Activated T-cell treated with anti-CD3 and anti-CD28 coated beads, Interleukin-2, amount 50 U/mL, for 4 hours (primary cell): ENCODE measurements at regions not wholly inside any gene's neighbourhood (a gene's known extent, or its start where the extent isn't known, plus 50 kb on each side); places are given as distances from the start of the nearest gene placed in this dataset.

Experiments used
- ATAC-seq, 2 donors: fragments of 200-7000 bp; cut with Tn5 transposase; one replicate each; pipeline ENCODE4 v1.10.0; 2021
- DNase-seq: peaks from one replicate; pipeline ENCODE4 v3.0.0-alpha.2; 2020
- H3K27me3 Mint-ChIP-seq: one replicate; pipeline ENCODE4 v1.8.0; 2021; ENCODE audit warnings: low read depth, mixed read lengths
- H3K36me3 Mint-ChIP-seq: one replicate; pipeline ENCODE4 v1.8.0; 2022; ENCODE audit warnings: mixed read lengths; ENCODE audit not compliant: insufficient read depth
- H3K4me1 Mint-ChIP-seq: one replicate; pipeline ENCODE4 v1.8.0; 2021; ENCODE audit warnings: low read depth, mixed read lengths
- H3K4me3 Mint-ChIP-seq: one replicate; pipeline ENCODE4 v1.8.0; 2021; ENCODE audit warnings: mild to moderate bottlenecking, moderate library complexity, mixed read lengths
- H3K9me3 Mint-ChIP-seq: one replicate; pipeline ENCODE4 v1.8.0; 2021; ENCODE audit warnings: mixed read lengths

GRCh38 chr12:34297126-34297789 is 275.0 kb downstream of the ALG10 start:
- Mint-ChIP-seq H3K4me1 (no peaks in the 10 kb centered on the region), H3K4me3 (no peak overlapping the region), H3K27me3 (no peaks in the 10 kb centered on the region), H3K9me3 (peaks cover 40% of the 10 kb centered on the region), H3K36me3 (no peaks in the 10 kb centered on the region)
- DNase-seq (no peak), ATAC-seq (no peak)

- no peak overlapping the region for H3K4me3 Mint-ChIP-seq
Measured at GRCh38 chr12:34297790-34298164, 275.5 kb downstream of the ALG10 start.

DNA sequence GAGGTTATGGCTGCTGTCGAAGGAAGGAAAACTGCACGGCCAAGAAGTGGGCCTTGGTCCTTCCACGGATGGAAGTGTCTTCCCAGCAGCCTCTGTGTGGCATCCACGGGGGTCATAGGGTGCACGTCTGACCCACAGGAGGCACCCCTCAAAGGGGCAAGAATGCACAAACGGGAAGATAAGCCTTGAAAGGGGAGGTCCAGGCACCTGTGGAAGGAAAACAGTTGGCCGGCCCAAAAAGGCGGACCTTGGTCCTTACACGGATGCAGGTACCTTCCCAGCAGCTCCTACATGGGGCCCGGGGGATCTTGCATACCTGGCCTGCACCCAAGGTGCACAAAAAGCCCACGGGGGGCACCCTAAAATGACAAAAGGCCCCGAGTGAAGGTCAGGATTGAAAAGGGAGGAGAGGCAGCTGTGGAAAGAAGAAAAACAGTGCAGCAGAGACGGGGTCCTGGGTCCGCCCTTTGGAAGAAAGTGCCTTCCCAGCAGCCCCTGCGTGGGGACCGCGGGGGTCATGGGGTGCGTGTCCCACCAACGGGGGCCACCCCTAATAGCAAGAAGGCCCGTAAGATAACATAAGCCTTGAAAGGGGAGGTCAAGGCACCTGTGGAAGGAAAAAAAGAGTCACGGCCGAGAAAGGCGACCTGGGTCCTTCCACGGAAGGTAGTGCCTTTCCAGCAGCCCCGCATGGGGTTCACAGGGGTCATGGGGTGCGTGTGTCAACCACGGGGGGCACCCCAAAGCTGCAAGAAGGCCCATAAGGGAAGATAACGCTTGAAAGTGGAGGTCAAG is 276.1 kb downstream of the ALG10 start:
- DNase-seq = no peak
- no peak for ATAC-seq
- no peaks in the 10 kb centered on the region for H3K4me1 Mint-ChIP-seq
- H3K9me3 Mint-ChIP-seq = peaks cover 41% of the 10 kb centered on the region
- H3K4me3 Mint-ChIP-seq = no peak overlapping the region
- H3K27me3 Mint-ChIP-seq = no peaks in the 10 kb centered on the region
- H3K36me3 Mint-ChIP-seq = no peaks in the 10 kb centered on the region

More at GRCh38 chr12:34297790-34298164, 275.5 kb downstream of the ALG10 start:
- Mint-ChIP-seq H3K4me1 (no peaks in the 10 kb centered on the region), H3K9me3 (peaks cover 43% of the 10 kb centered on the region), H3K36me3 (no peaks in the 10 kb centered on the region), H3K27me3 (no peaks in the 10 kb centered on the region)
- DNase-seq (no peak), ATAC-seq (no peak)

DNA sequence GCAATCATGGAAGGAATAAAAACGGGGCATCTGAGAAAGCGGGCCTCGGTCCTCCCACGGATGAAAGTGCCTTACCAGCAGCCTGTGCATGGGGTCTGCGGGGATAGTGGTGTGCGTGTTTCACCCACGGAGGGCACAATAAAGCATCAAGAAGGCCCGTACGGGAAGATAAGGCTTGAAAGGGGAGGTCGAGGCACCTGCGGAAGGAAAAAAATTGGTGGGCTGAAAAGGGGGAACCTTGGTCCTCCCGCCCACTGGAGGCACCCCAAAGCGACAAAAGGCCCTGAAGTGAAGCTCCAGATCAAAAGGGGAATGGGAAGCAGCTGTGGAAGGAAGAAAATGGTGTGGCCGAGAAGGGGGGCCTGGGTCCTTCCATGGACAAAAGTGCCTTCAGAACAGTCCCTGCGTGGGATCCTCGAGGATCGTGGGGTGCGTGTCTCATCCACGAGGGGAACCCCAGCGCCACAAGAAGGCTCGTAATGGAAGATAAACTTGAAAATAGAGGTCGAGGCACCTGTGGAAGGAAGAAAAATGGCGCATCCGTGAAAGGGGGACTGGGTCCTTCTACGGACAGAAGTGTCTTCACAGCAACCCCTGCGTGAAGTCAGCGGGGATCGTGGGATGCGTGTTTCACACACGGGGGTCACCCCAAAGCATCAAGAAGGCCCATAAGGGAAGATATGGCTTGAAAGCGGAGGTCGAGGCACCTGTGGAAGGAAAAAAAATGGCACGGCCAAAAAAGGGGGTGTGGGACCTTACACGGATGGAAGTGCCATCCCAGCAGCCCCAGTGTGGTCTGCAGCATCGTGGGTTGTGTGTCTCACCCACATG is 276.9 kb downstream of the ALG10 start:
- ATAC-seq = no peak
- H3K27me3 Mint-ChIP-seq = no peaks in the 10 kb centered on the region
- no peak overlapping the region for H3K4me3 Mint-ChIP-seq
- DNase-seq = no peak
- H3K36me3 Mint-ChIP-seq = no peaks in the 10 kb centered on the region
- no peaks in the 10 kb centered on the region for H3K4me1 Mint-ChIP-seq
- H3K9me3 Mint-ChIP-seq = peaks cover 46% of the 10 kb centered on the region

DNA sequence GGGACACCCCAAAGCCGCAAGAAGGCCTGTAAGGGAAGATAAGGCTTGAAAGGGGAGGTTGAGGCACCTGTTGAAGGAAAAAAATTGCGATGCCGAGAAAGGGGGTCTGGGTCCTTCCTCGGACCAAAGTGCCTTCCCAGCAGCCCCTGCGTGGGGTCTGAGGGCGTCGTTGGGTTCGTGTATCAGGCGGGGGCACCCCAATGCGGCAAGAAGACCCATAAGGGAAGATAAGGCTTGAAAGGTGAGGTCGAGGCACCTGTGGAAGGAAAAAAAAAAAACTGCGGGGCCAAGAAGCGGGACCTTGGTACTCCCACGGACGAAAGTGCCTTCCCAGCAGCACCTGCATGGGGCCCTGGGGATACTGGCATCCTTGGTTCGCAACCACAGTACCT is 277.5 kb downstream of the ALG10 start:
- no peak for ATAC-seq
- no peaks in the 10 kb centered on the region for H3K27me3 Mint-ChIP-seq
- DNase-seq = no peak
- H3K9me3 Mint-ChIP-seq = peaks cover 49% of the 10 kb centered on the region
- H3K4me3 Mint-ChIP-seq = no peak overlapping the region
- no peaks in the 10 kb centered on the region for H3K4me1 Mint-ChIP-seq
- no peaks in the 10 kb centered on the region for H3K36me3 Mint-ChIP-seq

DNA sequence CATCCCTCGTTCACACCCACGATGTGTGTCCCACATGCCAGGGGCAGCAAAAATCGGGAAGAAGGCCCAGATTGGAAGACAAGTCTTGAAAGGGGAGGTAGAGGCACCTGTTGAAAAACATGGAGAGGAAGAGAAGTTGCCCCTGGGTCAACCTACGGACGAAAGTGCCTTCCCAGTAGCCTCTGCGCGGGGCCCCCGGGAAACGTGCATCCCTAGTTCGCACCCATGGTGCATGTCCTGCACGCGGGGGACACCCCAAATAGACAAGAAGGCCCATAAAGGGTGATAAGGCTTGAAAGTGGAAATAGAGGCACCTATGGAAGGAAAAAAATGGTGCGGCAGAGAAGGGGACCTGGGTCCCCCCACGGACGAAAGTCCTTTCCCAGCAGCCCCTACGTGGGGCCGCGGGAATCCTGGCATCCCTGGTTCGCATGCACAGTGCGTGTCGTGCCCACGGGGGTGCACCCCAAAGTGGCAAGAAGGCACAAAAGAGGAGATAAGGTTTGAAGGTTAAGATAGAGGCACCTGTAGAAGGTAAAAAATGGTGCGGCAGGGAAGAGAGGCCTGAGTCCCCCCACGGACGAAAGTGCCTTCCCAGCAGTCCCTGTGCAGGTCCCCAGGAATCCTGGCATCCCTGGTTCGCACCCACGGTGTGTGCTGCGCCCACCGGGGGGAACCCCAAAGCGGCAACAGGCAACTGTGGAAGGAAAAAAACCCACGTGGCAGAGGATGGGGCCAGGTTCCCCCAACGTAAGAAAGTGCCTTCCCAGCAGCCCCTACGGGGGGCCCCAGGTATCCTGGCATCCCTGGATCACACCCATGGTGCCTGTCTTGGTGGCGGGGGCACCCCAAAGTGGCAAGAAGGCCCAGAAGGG is 278.3 kb downstream of the ALG10 start:
- no peak for ATAC-seq
- DNase-seq = no peak
- Mint-ChIP-seq H3K4me3 (no peak overlapping the region), H3K36me3 (no peaks in the 10 kb centered on the region), H3K9me3 (peaks cover 55% of the 10 kb centered on the region), H3K27me3 (no peaks in the 10 kb centered on the region), H3K4me1 (no peaks in the 10 kb centered on the region)

DNA sequence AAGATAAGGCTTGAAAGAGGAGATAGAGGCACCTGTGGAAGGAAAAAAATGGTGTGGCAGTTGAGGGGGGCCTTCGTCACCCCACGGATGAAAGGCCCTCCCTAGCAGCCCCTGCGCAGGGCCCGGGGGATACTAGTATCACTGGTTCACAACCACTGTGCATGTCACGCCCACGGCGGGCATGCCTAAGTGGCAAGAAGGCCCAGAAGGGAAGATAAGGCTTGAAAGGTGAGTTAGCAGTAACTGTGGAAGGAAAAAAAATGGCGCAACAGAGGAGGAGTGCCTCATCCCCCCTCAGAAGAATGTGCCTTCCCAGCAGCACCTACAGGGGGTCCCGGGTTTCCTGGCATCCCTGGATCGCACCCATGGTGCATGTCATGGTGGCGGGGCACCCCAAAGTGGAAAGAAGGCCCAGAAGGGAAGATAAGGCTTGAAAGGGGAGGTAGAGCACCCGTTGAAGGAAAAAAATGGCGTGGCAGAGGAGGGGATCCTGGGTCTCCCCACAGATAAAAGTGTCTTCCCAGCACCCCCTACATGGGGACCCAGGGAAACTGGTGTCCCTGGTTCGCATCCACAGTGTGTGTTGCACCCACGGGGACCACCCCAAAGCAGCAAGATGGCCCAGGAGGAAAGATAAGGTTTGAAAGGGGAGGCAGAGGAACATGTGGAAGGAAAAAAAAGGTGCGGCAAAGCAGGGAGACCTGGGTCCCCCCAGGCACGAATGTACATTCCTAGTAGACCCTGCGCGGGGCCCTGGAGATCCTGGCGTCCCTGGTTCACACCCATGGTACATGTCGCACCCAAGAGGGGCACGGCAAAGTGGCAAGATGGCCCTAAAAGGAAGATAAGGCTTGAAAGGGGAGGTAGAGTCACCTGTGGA is 279.2 kb downstream of the ALG10 start:
- Mint-ChIP-seq H3K36me3 (no peaks in the 10 kb centered on the region), H3K9me3 (peaks cover 60% of the 10 kb centered on the region), H3K4me1 (no peaks in the 10 kb centered on the region), H3K4me3 (no peak overlapping the region), H3K27me3 (no peaks in the 10 kb centered on the region)
- DNase-seq (no peak), ATAC-seq (no peak)

- H3K36me3 Mint-ChIP-seq = no peaks in the 10 kb centered on the region
Measured at GRCh38 chr12:34302131-34302885, 280.0 kb downstream of the ALG10 start.

GRCh38 chr12:34303091-34303870 is 281.0 kb downstream of the ALG10 start:
- Mint-ChIP-seq H3K4me3 (no peak overlapping the region), H3K36me3 (no peaks in the 10 kb centered on the region), H3K9me3 (peaks cover 67% of the 10 kb centered on the region), H3K27me3 (no peaks in the 10 kb centered on the region), H3K4me1 (no peaks in the 10 kb centered on the region)
- no peak for DNase-seq
- ATAC-seq = no peak

More at GRCh38 chr12:34302131-34302885, 280.0 kb downstream of the ALG10 start:
- Mint-ChIP-seq H3K9me3 (peaks cover 65% of the 10 kb centered on the region), H3K27me3 (no peaks in the 10 kb centered on the region), H3K4me1 (no peaks in the 10 kb centered on the region), H3K4me3 (no peak overlapping the region)
- ATAC-seq (no peak), DNase-seq (no peak)

DNA sequence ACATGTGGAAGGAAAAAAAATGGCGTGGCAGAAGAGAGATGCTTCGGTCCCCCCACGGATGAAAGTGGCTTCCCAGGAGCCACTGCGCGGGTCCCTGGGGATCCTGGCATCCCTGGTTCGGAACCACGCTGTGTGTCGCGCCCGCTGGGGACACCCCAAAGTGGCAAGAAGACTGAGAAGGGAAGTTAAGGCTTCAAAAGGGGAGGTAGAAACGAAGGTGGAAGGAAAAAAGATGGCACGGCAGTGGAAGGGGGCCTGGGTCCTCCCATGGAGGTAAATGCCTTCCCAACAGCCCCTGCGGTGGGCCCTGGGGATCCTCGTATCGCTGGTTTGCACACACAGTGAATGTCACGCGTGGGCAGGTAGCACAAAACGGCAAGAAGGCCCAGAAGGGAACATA is 281.7 kb downstream of the ALG10 start:
- H3K4me3 Mint-ChIP-seq = no peak overlapping the region
- H3K4me1 Mint-ChIP-seq = no peaks in the 10 kb centered on the region
- no peaks in the 10 kb centered on the region for H3K27me3 Mint-ChIP-seq
- H3K9me3 Mint-ChIP-seq = peaks cover 63% of the 10 kb centered on the region
- no peak for ATAC-seq
- H3K36me3 Mint-ChIP-seq = no peaks in the 10 kb centered on the region
- DNase-seq = no peak

- Mint-ChIP-seq H3K4me3 (no peak overlapping the region), H3K9me3 (peaks cover 62% of the 10 kb centered on the region), H3K36me3 (no peaks in the 10 kb centered on the region), H3K27me3 (no peaks in the 10 kb centered on the region), H3K4me1 (no peaks in the 10 kb centered on the region)
- DNase-seq (no peak), ATAC-seq (no peak)
Measured at GRCh38 chr12:34304546-34304945, 282.2 kb downstream of the ALG10 start.

- H3K4me3 Mint-ChIP-seq = no peak overlapping the region
- no peaks in the 10 kb centered on the region for H3K27me3 Mint-ChIP-seq
- peaks cover 56% of the 10 kb centered on the region for H3K9me3 Mint-ChIP-seq
- ATAC-seq (no peak), DNase-seq (no peak)
- no peaks in the 10 kb centered on the region for H3K36me3 Mint-ChIP-seq
- no peaks in the 10 kb centered on the region for H3K4me1 Mint-ChIP-seq
Measured at GRCh38 chr12:34305176-34305575, 282.9 kb downstream of the ALG10 start.
